NCI-H146 treated with DMSO at 0.1 percent for 48 hours (cell line): ENCODE measurements at regions not wholly inside any gene's neighbourhood (a gene's known extent, or its start where the extent isn't known, plus 50 kb on each side); places are given as distances from the start of the nearest gene placed in this dataset.
"Not testable (repeated sequence)": the region's sequence is repeated elsewhere in the genome, so short reads cannot be mapped to it uniquely, and the experiment has no call there.

Experiments used
- DNase-seq: peaks from one replicate; lab custom pipeline; 2025; ENCODE audit not compliant: unreplicated experiment; lab: John Stamatoyannopoulos, UW

- DNase-seq = no peak
These were observed 497.0 kb upstream of the TUSC1 start for GRCh38 chr9:26175264-26175663.

GRCh38 chr9:26172301-26172700 is 494.1 kb upstream of the TUSC1 start:
- DNase-seq = no peak

GRCh38 chr9:26171691-26172090 is 493.4 kb upstream of the TUSC1 start:
- no peak for DNase-seq

GRCh38 chr9:26170190-26170589 is 491.9 kb upstream of the TUSC1 start:
- DNase-seq = no peak

- no peak for DNase-seq
These were observed 491.5 kb upstream of the TUSC1 start for GRCh38 chr9:26169708-26170107.

- DNase-seq = no peak
These were observed 488.3 kb upstream of the TUSC1 start for GRCh38 chr9:26166537-26166936.

GRCh38 chr9:26165426-26165825 is 487.2 kb upstream of the TUSC1 start:
- DNase-seq = no peak

- no peak for DNase-seq
These were observed 485.7 kb upstream of the TUSC1 start for GRCh38 chr9:26163931-26164330.

- no peak for DNase-seq
These were observed 481.5 kb upstream of the TUSC1 start for GRCh38 chr9:26159575-26160392.

GRCh38 chr9:26158631-26159150 is 480.4 kb upstream of the TUSC1 start:
- DNase-seq = no peak

GRCh38 chr9:26157411-26157810 is 479.2 kb upstream of the TUSC1 start:
- no peak for DNase-seq

- DNase-seq = no peak
These were observed 474.1 kb upstream of the TUSC1 start for GRCh38 chr9:26152350-26152749.

- DNase-seq = no peak
These were observed 469.9 kb upstream of the TUSC1 start for GRCh38 chr9:26148128-26148527.

GRCh38 chr9:26145938-26146337 is 467.7 kb upstream of the TUSC1 start:
- DNase-seq = no peak

- no peak for DNase-seq
These were observed 464.4 kb upstream of the TUSC1 start for GRCh38 chr9:26142631-26143030.

- no peak for DNase-seq
These were observed 464.0 kb upstream of the TUSC1 start for GRCh38 chr9:26142201-26142600.

- DNase-seq = no peak
These were observed 455.3 kb upstream of the TUSC1 start for GRCh38 chr9:26133537-26133936.

- DNase-seq = no peak
These were observed 454.6 kb upstream of the TUSC1 start for GRCh38 chr9:26132746-26133312.

GRCh38 chr9:26131886-26132285 is 453.6 kb upstream of the TUSC1 start:
- DNase-seq = no peak

GRCh38 chr9:26129217-26129616 is 451.0 kb upstream of the TUSC1 start:
- no peak for DNase-seq

- DNase-seq = no peak
These were observed 447.4 kb upstream of the TUSC1 start for GRCh38 chr9:26125693-26126092.

- DNase-seq = not testable (repeated sequence)
These were observed 437.8 kb upstream of the TUSC1 start for GRCh38 chr9:26116085-26116484.

GRCh38 chr9:26112724-26113123 is 434.5 kb upstream of the TUSC1 start:
- no peak for DNase-seq
